Activated T-helper 2 cell treated with anti-CD3 and anti-CD28 coated beads, Interferon-gamma antibody, Interleukin-2, Interleukin-4, amounts not matched to agents 10 μg/mL and 5 μg/mL and 100 μg/mL, durations not matched to agents 14 hours and 24 hours and 36 hours (primary cell): ENCODE measurements at regions not wholly inside any gene's neighbourhood (a gene's known extent, or its start where the extent isn't known, plus 50 kb on each side); places are given as distances from the start of the nearest gene placed in this dataset.

Experiments
- DNase-seq: peaks from one replicate; pipeline ENCODE4 v3.0.0; 2021; ENCODE audit warnings: low spot score
- H3K27ac Mint-ChIP-seq: one replicate; pipeline ENCODE4 v1.8.0; 2021; ENCODE audit warnings: mixed read lengths
- H3K27me3 Mint-ChIP-seq: one replicate; pipeline ENCODE4 v1.8.0; 2021; ENCODE audit warnings: low read depth, mixed read lengths
- H3K36me3 Mint-ChIP-seq: one replicate; pipeline ENCODE4 v1.8.0; 2021; ENCODE audit warnings: low read depth, mixed read lengths
- H3K4me1 Mint-ChIP-seq: one replicate; pipeline ENCODE4 v1.8.0; 2021; ENCODE audit warnings: low read depth, mixed read lengths
- H3K4me3 Mint-ChIP-seq: one replicate; pipeline ENCODE4 v1.8.0; 2021; ENCODE audit warnings: low read depth, mild to moderate bottlenecking, moderate library complexity, mixed read lengths
- H3K9me3 Mint-ChIP-seq: one replicate; pipeline ENCODE4 v1.8.0; 2021; ENCODE audit warnings: mixed read lengths
- intact Hi-C: fragments of 100-400 bp; cut with micrococcal nuclease; formaldehyde crosslinking; loops from one replicate; pipeline ENCODE4 v1.15.1; 2023

- no peak overlapping the region for H3K4me3 Mint-ChIP-seq
- intact Hi-C loops: no loop called here
Observed at GRCh38 chr11:80669620-80670019, 1228.8 kb upstream of the TENM4 start.

GRCh38 chr11:80668039-80668438 lies 1227.2 kb upstream of the TENM4 start:
- intact Hi-C loops: no loop called here
- no peak for DNase-seq
- H3K27me3 Mint-ChIP-seq: no peaks in the 10 kb centered on the region
- no peaks in the 10 kb centered on the region for H3K36me3 Mint-ChIP-seq
- H3K27ac Mint-ChIP-seq: no peak overlapping the region
- H3K4me3 Mint-ChIP-seq: no peak overlapping the region
- peaks cover 28% of the 10 kb centered on the region for H3K9me3 Mint-ChIP-seq
- H3K4me1 Mint-ChIP-seq: no peaks in the 10 kb centered on the region

More at GRCh38 chr11:80669620-80670019, 1228.8 kb upstream of the TENM4 start:
- DNase-seq: no peak
- peaks cover 23% of the 10 kb centered on the region for H3K9me3 Mint-ChIP-seq
- H3K36me3 Mint-ChIP-seq: no peaks in the 10 kb centered on the region
- no peaks in the 10 kb centered on the region for H3K27me3 Mint-ChIP-seq
- H3K27ac Mint-ChIP-seq: no peak overlapping the region
- H3K4me1 Mint-ChIP-seq: no peaks in the 10 kb centered on the region

- intact Hi-C loops: no loop called here
- DNase-seq: no peak
- H3K36me3 Mint-ChIP-seq: no peaks in the 10 kb centered on the region
- no peak overlapping the region for H3K4me3 Mint-ChIP-seq
- no peaks in the 10 kb centered on the region for H3K27me3 Mint-ChIP-seq
- H3K27ac Mint-ChIP-seq: no peak overlapping the region
- peaks cover 29% of the 10 kb centered on the region for H3K9me3 Mint-ChIP-seq
- no peaks in the 10 kb centered on the region for H3K4me1 Mint-ChIP-seq
Observed at GRCh38 chr11:80655834-80656233, 1215.0 kb upstream of the TENM4 start.

- H3K4me3 Mint-ChIP-seq: no peak overlapping the region
- intact Hi-C loops: no loop called here
- no peak overlapping the region for H3K27ac Mint-ChIP-seq
- H3K9me3 Mint-ChIP-seq: peaks cover 28% of the 10 kb centered on the region
- no peaks in the 10 kb centered on the region for H3K36me3 Mint-ChIP-seq
- H3K27me3 Mint-ChIP-seq: no peaks in the 10 kb centered on the region
- DNase-seq: no peak
- H3K4me1 Mint-ChIP-seq: no peaks in the 10 kb centered on the region
Observed at GRCh38 chr11:80650966-80651365, 1210.1 kb upstream of the TENM4 start.

GRCh38 chr11:80649186-80649585 lies 1208.4 kb upstream of the TENM4 start:
- peaks cover 32% of the 10 kb centered on the region for H3K9me3 Mint-ChIP-seq
- no peaks in the 10 kb centered on the region for H3K36me3 Mint-ChIP-seq
- H3K27me3 Mint-ChIP-seq: no peaks in the 10 kb centered on the region
- no peak for DNase-seq
- H3K4me3 Mint-ChIP-seq: no peak overlapping the region
- no peak overlapping the region for H3K27ac Mint-ChIP-seq
- intact Hi-C loops: no loop called here
- H3K4me1 Mint-ChIP-seq: no peaks in the 10 kb centered on the region

- intact Hi-C loops: no loop called here
- no peak for DNase-seq
- no peaks in the 10 kb centered on the region for H3K27me3 Mint-ChIP-seq
- no peaks in the 10 kb centered on the region for H3K4me1 Mint-ChIP-seq
- H3K36me3 Mint-ChIP-seq: no peaks in the 10 kb centered on the region
- peaks cover 27% of the 10 kb centered on the region for H3K9me3 Mint-ChIP-seq
- no peak overlapping the region for H3K4me3 Mint-ChIP-seq
- H3K27ac Mint-ChIP-seq: no peak overlapping the region
Observed at GRCh38 chr11:80638296-80638695, 1197.5 kb upstream of the TENM4 start.

- Mint-ChIP-seq H3K27me3 (no peaks in the 10 kb centered on the region), H3K27ac (no peak overlapping the region), H3K36me3 (no peaks in the 10 kb centered on the region), H3K9me3 (peaks cover 25% of the 10 kb centered on the region), H3K4me3 (no peak overlapping the region), H3K4me1 (no peaks in the 10 kb centered on the region)
- intact Hi-C loops: no loop called here
- DNase-seq: no peak
Observed at GRCh38 chr11:80637571-80637970, 1196.7 kb upstream of the TENM4 start.

GRCh38 chr11:80636999-80637398 lies 1196.2 kb upstream of the TENM4 start:
- Mint-ChIP-seq H3K4me3 (no peak overlapping the region), H3K9me3 (peaks cover 23% of the 10 kb centered on the region), H3K27ac (no peak overlapping the region), H3K4me1 (no peaks in the 10 kb centered on the region), H3K36me3 (no peaks in the 10 kb centered on the region), H3K27me3 (no peaks in the 10 kb centered on the region)
- DNase-seq: no peak
- intact Hi-C loops: no loop called here

- Mint-ChIP-seq H3K36me3 (no peaks in the 10 kb centered on the region), H3K27me3 (no peaks in the 10 kb centered on the region), H3K4me3 (no peak overlapping the region), H3K9me3 (peaks cover 23% of the 10 kb centered on the region), H3K27ac (no peak overlapping the region), H3K4me1 (no peaks in the 10 kb centered on the region)
- DNase-seq: no peak
- intact Hi-C loops: no loop called here
Observed at GRCh38 chr11:80635178-80635577, 1194.3 kb upstream of the TENM4 start.

- Mint-ChIP-seq H3K36me3 (no peaks in the 10 kb centered on the region), H3K4me3 (no peak overlapping the region), H3K4me1 (no peaks in the 10 kb centered on the region), H3K27me3 (no peaks in the 10 kb centered on the region), H3K27ac (no peak overlapping the region), H3K9me3 (peaks cover 15% of the 10 kb centered on the region)
- DNase-seq: no peak
- intact Hi-C loops: no loop called here
Observed at GRCh38 chr11:80632691-80633090, 1191.9 kb upstream of the TENM4 start.

GRCh38 chr11:80632156-80632555 lies 1191.3 kb upstream of the TENM4 start:
- intact Hi-C loops: no loop called here
- no peak overlapping the region for H3K27ac Mint-ChIP-seq
- H3K4me3 Mint-ChIP-seq: no peak overlapping the region
- no peaks in the 10 kb centered on the region for H3K4me1 Mint-ChIP-seq
- no peak for DNase-seq
- no peaks in the 10 kb centered on the region for H3K27me3 Mint-ChIP-seq
- no peaks in the 10 kb centered on the region for H3K36me3 Mint-ChIP-seq
- H3K9me3 Mint-ChIP-seq: peaks cover 14% of the 10 kb centered on the region

GRCh38 chr11:80629466-80629865 lies 1188.6 kb upstream of the TENM4 start:
- no peaks in the 10 kb centered on the region for H3K27me3 Mint-ChIP-seq
- peaks cover 10% of the 10 kb centered on the region for H3K9me3 Mint-ChIP-seq
- DNase-seq: no peak
- no peak overlapping the region for H3K4me3 Mint-ChIP-seq
- intact Hi-C loops: no loop called here
- H3K27ac Mint-ChIP-seq: no peak overlapping the region
- no peaks in the 10 kb centered on the region for H3K4me1 Mint-ChIP-seq
- no peaks in the 10 kb centered on the region for H3K36me3 Mint-ChIP-seq

- no peaks in the 10 kb centered on the region for H3K27me3 Mint-ChIP-seq
- no peak for DNase-seq
- intact Hi-C loops: no loop called here
- no peak overlapping the region for H3K27ac Mint-ChIP-seq
- H3K4me3 Mint-ChIP-seq: no peak overlapping the region
- no peaks in the 10 kb centered on the region for H3K4me1 Mint-ChIP-seq
- H3K36me3 Mint-ChIP-seq: no peaks in the 10 kb centered on the region
- peaks cover 9% of the 10 kb centered on the region for H3K9me3 Mint-ChIP-seq
Observed at GRCh38 chr11:80627364-80627763, 1186.5 kb upstream of the TENM4 start.

- Mint-ChIP-seq H3K4me3 (no peak overlapping the region), H3K9me3 (peaks cover 8% of the 10 kb centered on the region), H3K27ac (no peak overlapping the region), H3K36me3 (no peaks in the 10 kb centered on the region), H3K27me3 (no peaks in the 10 kb centered on the region), H3K4me1 (no peaks in the 10 kb centered on the region)
- intact Hi-C loops: no loop called here
- no peak for DNase-seq
Observed at GRCh38 chr11:80626721-80627120, 1185.9 kb upstream of the TENM4 start.
